DMS114 treated with DMSO at 0.1 percent for 48 hours (cell line): ENCODE measurements at regions not wholly inside any gene's neighbourhood (a gene's known extent, or its start where the extent isn't known, plus 50 kb on each side); places are given as distances from the start of the nearest gene placed in this dataset.

ENCODE experiments used
- DNase-seq: peaks from one replicate; lab custom pipeline; 2025; ENCODE audit not compliant: unreplicated experiment; lab: John Stamatoyannopoulos, UW

- DNase-seq: no peak
These were observed 122.3 kb upstream of the STT3B start for GRCh38 chr3:31410411-31410810.

- no peak for DNase-seq
These were observed 119.9 kb upstream of the STT3B start for GRCh38 chr3:31412832-31413231.

GRCh38 chr3:31413515-31413914, 119.2 kb upstream of the STT3B start:
- DNase-seq: no peak

GRCh38 chr3:31416980-31417379, 115.7 kb upstream of the STT3B start:
- DNase-seq: no peak

- DNase-seq: no peak
These were observed 115.2 kb upstream of the STT3B start for GRCh38 chr3:31417486-31417885.

GRCh38 chr3:31420311-31420710, 112.4 kb upstream of the STT3B start:
- no peak for DNase-seq

- no peak for DNase-seq
These were observed 111.2 kb upstream of the STT3B start for GRCh38 chr3:31421314-31422048.

- DNase-seq: no peak
These were observed 110.5 kb upstream of the STT3B start for GRCh38 chr3:31422237-31422636.

GRCh38 chr3:31423482-31423881, 109.2 kb upstream of the STT3B start:
- no peak for DNase-seq

GRCh38 chr3:31425401-31425800, 107.3 kb upstream of the STT3B start:
- no peak for DNase-seq

- DNase-seq: no peak
These were observed 105.1 kb upstream of the STT3B start for GRCh38 chr3:31427623-31428022.

- no peak for DNase-seq
These were observed 101.4 kb upstream of the STT3B start for GRCh38 chr3:31431321-31431720.

- DNase-seq: no peak
These were observed 99.6 kb upstream of the STT3B start for GRCh38 chr3:31432897-31433678.

- DNase-seq: no peak
These were observed 99.1 kb upstream of the STT3B start for GRCh38 chr3:31433679-31433992.

GRCh38 chr3:31434819-31435218, 97.9 kb upstream of the STT3B start:
- no peak for DNase-seq

GRCh38 chr3:31436830-31437229, 95.9 kb upstream of the STT3B start:
- no peak for DNase-seq

- DNase-seq: no peak
These were observed 94.0 kb upstream of the STT3B start for GRCh38 chr3:31438742-31439141.

GRCh38 chr3:31439890-31440750, 92.6 kb upstream of the STT3B start:
- DNase-seq: no peak

GRCh38 chr3:31440878-31441277, 91.8 kb upstream of the STT3B start:
- DNase-seq: no peak

- DNase-seq: no peak
These were observed 90.0 kb upstream of the STT3B start for GRCh38 chr3:31442755-31443154.

GRCh38 chr3:31444220-31445142, 88.2 kb upstream of the STT3B start:
- DNase-seq: no peak
